GM03348 (cell line): ENCODE measurements at regions not wholly inside any gene's neighbourhood (a gene's known extent, or its start where the extent isn't known, plus 50 kb on each side); places are given as distances from the start of the nearest gene placed in this dataset.
A peak's percentile ranks its signal among the peaks of the same experiment; 100 is the strongest.
"Not testable (repeated sequence)": the region's sequence is repeated elsewhere in the genome, so short reads cannot be mapped to it uniquely, and the experiment has no call there.

ENCODE experiments used
- DNase-seq: peaks from one replicate; pipeline ENCODE4 v3.0.0; 2012; ENCODE audit warnings: low spot score

DNA sequence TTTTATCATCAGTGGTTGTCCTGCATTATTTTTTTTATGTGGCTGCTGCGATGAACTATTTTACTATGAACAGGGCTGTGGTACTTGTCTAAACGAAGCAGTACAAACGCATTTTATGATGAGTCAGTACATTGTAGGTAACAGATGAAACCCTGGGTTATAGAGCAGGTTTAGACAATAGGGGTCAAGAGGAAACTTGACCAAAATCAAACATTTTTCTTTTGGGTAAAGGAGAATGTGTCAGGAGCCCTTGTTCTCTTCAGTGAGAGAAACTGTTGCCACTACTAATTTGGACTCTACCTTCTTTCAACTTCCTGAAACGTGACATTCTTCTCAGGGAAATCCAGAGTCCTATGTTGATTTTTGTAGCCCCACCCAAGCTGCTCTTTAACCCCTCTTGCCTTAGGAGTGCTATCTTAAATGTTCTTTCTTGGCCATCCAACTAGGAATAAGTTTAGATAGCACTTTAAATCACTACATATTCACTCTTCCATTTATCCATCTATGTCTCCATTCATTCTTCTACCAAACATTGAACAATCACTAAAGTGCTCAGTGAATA, 415.8 kb upstream of the NR3C2 start:
- DNase-seq: no peak

DNA sequence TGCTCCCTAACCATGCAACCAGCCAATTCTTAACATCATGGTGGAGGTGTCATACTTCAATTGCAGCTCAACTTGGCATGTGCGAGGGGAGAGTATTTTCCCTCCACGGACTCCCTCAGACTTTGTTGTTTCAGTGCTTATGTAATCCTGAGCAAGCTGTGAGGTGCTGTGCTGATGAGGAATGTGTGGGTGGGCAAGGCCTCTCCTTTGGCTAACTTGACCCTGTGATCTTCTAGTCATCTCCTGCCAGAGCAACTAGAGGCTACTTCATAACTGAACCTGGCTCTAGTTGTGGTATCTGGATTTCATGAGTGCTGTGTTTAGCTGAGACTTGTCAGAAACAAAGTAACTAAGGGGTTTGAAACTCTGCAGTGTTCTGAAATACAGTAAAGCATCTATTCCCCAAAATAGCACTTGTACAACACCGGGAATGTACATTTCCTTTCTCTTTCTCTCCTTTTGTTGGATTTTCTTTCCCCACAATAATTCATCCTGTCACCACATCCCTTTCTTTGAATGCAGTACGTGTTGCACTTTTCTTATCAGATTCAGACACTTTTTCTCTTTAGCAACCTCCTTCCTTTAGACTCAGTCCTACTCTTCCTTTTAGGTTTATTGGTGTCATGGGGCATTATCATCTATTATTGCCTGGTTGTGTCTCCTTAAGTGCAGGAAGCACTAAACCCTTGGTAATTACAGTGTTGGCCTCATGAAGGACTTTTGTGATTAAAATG, 415.2 kb upstream of the NR3C2 start:
- DNase-seq: no peak

DNA sequence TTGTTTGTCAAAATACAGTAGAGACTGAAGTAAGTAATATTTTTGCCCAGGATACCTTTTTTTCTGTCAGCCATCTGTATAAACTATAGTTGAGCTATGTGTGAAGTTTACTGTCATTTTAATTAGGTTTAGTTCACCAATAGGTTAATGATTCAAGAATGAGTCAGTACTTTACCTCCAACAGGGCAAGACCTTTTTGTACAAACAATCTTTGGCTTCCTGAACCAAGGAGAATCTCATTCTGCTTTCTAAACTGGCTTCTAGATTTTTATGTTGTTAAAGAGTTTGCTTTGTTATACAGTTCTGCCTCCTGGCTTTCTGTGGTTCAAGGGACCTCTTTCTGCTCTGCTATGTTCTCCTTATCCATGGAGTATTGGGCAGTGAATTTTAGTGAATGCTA, 412.0 kb upstream of the NR3C2 start:
- DNase-seq: no peak

DNA sequence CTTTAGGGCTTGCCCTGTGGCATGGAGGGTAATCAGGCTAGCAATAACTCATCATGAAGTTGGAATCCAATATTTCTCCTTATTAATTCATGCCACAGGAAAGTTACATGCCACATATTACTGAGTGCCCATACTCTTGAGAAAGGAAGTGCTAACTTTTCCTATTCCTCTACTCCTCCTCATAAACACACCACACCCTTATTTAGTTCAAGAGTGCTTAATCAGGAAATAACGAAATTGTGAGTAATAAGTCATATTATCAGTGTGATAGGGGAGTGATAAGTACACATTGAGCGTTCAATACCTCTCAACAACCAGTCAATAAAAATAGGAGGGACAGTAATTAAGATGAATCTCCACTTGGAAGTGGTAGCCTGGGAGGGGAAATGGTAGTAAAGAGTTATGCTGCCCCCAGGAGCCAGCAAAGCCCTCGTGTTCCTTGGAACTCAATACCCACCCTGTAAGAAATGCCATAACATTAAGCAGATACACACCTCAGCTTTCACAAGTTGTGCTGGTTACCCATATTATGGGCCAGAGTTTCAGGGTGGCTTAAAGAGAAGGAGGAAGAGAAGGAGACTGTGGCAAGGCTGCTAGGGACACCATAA, 410.0 kb upstream of the NR3C2 start:
- DNase-seq: no peak

DNA sequence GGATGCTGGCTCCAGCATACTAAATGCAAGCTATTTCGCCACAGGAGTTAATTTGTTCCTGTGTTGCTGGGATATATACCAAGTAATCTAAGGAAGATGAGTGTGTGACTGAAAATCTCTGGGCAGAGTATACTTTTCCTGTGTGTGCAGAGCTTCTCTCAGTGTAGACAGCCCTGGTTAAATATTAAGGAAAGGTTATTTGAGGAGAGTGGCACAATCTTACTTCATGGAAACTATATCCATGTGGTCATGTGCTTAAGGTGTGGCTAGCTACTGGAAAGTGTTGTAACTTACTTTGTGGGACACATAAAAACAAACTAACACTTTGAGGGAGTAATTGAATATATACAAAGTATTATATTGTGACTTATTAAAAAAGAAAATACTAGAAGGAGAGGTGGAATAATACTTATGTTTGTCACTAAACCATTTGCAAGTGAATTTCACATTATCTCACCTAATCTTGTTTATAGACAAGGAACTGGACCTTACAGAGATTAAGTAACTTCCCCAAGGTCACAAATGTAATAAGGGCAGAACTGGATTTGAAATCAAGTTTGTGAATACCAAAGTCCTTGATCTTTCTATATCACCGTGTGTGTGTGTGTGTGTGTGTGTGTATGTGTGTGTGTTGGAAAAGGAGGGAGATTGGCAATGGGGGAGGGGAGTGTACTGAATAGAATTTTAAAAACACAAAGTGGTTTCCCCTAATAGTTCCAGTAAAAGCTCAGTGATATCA, 408.2 kb upstream of the NR3C2 start:
- no peak for DNase-seq

DNA sequence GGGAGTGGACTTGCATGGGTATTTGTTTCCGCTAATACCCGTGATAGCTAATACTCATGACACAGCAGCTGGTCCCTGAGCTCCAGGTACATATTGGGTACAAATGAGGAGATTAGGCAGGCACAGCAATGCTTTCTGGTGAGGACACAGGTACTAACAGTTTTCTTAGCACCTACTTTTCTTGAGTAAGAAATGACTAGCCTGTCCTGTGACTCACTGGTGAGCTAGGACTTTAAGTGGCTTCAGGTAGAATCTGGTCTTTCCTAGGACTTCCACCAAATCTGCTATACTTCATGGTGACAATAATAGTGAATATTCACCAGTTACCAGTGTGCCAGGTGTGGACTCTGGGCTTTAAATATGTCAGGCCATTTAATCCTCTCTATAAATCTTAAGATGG, 407.4 kb upstream of the NR3C2 start:
- no peak for DNase-seq

DNA sequence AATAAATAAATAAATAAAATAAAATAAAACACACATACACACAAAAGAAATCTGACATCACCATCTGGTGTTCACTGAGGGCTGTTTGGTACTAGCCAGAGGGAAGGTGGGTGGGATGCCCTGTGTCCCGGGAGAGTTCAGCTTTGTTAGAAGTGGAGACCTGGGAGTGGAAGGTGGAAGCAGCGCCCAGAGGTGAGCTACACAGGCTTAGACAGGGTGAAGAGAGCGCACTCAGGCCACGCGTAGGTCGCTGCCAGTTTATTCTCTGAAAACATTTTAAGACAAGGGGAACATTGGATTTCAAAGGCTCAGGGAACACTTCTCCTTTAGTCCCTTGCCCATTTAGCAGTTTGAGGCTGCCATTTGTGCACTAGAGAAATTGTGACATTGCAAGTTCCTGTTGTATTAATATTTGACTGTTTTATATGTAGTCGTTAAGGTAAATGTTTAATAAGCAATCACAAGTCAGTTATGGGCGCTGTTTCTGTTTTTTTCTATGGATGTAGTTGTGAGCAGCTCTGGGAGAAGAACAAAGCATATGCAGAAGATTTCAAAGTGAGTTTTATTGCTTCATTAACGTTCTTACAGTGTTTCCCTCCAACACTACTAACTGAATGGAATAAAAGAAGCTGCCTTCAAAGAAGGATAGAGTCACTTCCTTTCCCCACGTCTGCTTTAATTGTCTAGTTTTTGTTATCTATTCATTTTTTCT, 405.5 kb upstream of the NR3C2 start:
- no peak for DNase-seq

DNA sequence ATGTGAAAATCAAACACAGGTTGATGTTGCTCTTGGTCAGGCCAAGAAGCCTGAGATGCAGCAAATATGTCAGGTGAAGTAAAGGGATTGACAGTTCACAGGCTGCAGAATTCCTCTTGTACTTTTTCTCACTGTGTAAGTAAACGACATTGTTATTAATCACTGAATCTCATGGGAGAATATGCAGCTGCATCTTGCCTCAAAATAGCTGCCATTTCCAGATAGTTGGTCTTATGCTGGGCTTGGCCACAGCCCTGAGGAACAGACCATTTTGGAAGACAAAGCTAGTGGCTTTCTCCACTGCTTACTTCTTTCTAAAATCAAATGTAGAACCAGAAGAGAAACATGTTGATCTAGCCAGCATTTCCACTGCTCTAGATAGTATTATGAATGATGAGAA, 403.4 kb upstream of the NR3C2 start:
- no peak for DNase-seq

DNA sequence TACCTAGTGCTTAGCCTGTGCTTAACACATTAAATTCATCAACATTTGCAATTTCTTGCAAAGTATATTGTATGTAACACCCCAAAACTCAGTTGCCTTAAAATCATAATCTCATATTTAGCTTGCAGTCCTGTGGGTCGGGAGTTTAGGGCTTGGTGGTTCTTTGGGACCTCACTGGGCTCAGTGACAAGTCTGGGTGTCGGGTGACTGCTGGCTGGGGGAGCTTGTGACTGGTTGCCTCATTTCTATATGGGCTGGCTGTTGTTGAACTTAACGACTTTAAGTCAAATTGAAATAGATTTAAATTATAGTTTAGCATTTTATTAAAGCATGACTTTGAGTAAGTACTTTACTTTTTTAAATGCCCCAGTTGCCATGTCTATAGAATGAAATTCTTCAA, 401.4 kb upstream of the NR3C2 start:
- DNase-seq: no peak

DNA sequence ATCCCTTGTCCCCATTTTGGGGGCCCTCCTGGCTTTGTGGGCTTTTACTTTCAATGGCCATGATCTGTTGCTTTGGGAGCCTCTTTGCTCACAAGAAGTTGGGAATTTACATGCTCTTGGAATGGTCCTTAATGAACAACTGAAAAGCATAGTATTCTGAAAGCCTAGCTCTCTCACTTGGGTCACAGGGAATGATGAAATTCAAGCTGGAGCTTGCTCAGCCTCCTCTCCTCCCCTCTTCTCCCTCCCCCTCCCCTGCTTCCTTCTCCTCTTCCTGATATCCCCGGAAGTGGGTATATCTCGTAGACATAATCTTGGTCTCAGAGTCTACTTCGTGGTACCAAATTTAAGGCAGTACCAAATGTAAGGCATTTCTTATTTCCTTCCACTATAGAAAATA, 400.6 kb upstream of the NR3C2 start:
- DNase-seq: no peak

DNA sequence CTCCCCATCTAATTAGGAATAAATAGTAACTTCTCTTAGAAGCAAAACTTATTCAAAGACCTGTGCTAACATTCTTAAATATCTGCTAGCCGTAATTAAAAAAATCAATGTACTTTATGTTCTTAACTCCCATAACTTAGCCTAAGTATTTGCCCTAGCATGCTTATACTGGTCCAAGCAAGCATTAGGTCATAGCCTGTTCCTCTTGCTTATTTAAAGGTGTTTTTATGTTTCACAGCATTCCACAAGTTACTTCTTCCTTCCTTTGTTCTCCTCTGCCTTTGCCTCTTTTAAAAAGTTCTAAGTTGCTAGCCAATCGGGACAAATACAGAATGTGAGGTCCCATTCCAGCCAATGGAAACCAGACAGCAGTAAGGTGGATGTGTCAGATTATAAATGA, 395.4 kb upstream of the NR3C2 start:
- not testable (repeated sequence) for DNase-seq

DNA sequence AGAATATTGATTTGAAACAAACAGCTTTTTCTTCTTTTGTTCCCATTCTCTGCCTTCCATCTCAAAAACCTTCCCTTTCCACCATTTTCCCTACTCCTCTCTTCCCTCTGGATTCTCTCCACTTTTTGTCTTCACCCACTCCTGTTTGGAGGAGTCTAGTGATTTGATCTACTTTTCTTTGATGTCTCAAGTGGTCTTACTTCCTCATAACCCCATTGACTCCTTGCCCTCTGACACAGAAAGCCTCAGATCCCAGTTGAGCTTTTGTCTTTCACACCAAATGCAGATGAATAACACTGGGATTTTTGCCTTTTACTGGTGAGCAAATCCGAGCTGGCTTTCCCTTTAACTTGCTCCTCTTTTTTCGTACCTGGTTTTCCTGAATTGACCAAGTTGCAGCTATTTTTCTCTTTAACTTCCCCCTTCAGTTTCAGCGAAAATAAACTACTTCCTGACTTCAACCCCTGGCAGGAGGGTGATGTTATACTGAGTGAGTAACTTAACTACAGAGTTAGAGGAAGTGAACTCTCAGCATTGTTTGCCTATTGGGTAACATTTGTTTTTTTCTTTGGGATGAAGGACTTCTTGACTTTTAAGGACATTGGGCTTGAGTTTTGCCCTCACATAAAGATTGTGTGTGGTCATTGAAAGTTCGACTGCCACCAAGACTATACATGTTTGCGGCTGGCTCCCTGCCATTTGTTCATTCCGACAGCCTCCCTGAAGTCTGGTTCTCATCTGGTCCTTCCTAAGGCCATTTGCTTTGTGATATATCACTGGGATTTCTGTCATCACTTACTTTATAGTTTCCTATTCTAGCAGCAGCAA, 392.8 kb upstream of the NR3C2 start:
- peak; percentile 47 for DNase-seq

DNA sequence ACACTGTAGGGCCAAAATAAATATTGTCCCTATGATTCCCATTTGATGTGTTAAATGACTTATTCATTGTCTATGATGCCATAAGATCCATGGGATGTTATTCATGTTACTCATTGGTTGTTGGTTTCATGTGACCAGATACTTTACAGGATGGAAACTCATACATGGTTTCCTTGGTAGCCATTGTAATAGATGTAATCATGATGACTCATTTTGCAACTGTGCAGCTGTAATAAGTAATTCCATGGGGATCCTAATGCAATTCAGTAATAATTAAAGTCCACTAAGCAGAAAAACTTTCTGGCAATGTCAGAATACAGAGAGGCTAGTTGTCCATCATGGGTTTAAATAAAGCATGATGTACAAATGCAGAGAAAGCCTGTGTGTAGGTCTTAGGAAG, 389.7 kb upstream of the NR3C2 start:
- DNase-seq: peak; percentile 55

DNA sequence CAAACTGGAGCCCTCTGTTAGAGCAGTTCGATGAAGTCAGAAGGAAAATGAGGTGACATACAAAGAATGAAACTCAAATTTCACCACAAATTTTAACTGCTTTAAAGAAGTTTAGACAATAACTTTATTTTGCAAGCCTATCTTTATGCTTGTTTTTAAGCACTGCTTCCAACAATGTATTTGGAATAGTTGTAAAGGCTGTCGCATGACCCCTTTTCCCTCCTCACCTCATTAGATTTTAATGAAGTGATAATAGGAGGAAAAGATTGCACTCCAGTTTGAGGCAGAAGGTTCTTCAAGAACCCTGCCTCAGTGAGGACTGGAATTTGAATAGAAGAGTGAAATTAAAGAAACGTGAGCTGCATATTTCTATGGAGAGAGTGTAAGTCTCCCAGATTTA, 386.1 kb upstream of the NR3C2 start:
- DNase-seq: no peak

DNA sequence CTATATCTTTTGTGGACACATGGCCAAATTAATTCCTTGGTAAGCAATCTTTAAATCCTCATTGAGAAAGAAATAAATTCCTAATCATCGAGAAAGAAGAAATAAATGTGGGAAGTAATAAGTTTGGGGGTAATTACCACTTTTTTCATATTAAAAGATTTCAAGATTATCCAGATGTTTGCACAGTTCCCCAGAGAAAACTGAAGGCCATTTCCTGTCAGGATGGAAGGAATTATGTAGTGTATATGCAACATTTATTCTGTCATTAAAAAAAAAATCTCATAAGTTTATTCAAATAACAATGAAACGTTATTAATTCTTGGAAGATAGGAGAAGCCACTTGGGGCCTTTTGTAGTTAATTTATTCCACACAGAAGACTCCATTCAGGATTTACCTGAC, 385.6 kb upstream of the NR3C2 start:
- DNase-seq: no peak

DNA sequence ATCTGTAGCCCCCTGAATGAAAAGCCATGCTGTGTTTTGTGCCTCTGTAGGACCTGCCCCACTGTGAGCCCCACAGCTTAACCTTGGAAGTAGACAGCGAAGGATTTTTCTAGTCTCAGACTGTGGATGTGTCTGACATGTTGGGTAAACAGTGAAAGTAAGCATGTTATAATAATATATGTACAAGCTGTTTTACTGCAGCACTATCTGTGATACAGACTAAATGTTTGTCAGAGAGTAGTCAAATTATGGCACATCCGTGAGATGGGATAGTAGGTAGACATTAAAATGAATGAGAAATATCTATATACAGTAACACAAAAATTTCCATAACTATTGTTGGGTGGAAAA, 381.2 kb upstream of the NR3C2 start:
- no peak for DNase-seq

DNA sequence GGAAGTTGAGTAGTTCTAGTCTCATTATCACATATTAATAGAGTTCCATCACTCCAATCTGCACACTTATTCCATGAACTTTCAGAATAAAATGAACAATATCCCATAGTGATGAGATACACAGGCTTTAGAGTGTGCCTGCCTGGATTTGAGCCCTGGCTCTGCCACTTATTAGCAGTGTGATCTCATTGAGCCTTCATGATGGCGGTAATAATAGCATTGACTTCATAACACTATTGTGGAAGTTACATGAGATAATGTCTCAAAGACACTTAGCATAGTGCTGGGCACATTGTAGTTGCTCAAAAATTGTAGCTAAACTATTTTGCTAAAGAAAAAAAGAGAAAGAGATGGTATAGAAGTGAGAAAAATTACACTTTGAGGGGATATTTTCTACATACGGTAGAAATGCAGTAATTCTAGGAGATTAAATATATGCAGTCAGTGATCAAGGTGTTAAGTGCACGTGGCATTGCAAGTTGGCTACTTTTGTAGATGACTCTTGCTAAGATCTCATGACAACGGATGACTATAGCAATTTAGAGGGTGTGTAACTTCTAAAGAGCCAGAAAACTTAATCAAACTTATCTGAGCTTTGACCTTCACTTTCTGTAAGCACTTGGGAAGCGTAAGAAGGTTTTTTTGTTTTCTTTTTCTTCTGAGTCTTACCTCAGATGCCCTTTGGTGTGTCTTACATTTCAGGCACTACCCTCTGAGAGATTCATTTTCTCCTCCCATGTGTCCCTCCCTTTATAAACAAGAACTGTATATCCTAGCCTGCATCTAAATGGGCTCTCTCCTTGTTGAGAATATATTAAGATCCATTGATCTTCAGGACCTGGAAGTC, 380.6 kb upstream of the NR3C2 start:
- DNase-seq: no peak

DNA sequence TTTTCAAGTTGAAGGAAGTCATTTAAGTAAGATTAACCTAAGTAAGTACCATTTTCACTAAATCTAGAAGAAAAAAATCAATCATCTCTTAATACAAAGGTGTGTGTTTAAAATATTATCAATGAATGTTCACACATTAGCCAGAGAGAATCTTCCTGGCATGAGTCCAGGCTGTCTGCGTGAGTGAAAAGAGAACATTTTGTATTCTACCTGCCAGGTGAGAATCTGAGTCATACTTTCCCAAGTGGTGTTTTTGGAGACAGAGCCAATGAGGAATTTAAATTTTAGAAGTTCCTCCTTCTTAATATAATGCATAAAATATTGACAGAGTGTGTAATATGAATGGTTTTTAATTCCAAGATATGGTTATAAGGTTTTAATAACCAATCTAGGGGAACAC, 371.8 kb upstream of the NR3C2 start:
- no peak for DNase-seq

DNA sequence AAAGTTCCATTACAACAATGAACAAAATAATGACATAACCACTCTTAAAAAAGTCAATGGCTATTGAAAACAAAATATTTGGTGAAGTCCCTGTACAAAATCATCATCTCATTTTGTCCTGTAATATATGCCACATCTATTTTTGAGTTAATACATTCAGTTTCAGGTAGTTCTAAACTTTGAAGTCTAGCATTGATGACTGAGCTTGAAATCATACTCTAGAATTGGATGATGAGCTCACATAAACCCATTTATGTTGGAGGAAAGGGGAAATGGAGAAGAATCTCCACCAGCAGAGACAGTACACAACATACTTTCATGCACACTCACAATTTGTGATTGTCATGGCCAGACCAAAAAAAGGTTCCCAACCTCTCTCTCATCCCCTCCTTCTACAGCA, 371.1 kb upstream of the NR3C2 start:
- no peak for DNase-seq

DNA sequence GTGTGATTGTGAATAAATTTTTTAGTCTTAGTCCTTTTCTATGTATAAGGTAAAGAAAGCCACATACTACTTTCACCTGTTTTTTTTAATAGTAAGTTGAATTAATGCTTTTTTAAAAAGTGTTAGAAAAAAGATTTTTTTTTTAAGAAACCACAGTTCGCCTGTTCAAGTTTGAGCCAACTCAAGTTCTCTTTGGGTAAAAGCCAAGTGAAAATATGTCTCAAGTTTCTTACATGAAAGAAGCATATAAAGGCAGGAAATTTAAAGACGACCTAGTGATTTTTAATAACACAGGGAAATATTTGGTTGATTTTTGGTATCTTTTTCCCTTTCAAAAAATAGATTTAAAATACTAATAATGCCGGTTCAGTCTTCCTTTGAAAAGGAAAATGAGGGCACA, 369.9 kb upstream of the NR3C2 start:
- no peak for DNase-seq

DNA sequence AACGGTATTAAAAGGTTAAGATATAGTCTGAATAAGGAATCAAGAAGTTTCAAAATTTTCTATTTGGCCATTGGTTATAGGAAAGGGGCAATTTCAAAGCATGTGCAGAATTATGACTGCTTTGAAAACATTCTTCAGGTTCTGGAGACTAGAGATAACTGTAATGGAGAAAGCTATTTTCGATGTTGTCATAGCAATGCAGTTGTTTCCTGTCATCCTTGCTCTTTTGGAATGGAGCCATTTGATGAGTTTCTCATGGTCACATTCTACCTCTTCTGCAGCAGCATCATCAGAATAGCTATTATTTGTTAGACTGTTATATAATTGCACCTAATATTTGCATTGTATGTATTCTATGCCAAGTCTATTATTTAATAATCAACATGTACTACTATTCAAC, 368.2 kb upstream of the NR3C2 start:
- no peak for DNase-seq
